Mesodermal cell (in vitro differentiated cells): ENCODE measurements at regions not wholly inside any gene's neighbourhood (a gene's known extent, or its start where the extent isn't known, plus 50 kb on each side); places are given as distances from the start of the nearest gene placed in this dataset.
"Not testable (repeated sequence)": the region's sequence is repeated elsewhere in the genome, so short reads cannot be mapped to it uniquely, and the experiment has no call there.

Source experiments
- H3K27ac ChIP-seq: 2 replicates; pipeline ENCODE4 v1.7.0; 2013; ENCODE audit warnings: mild to moderate bottlenecking, low read depth, low read length, moderate library complexity; ENCODE audit not compliant: severe bottlenecking
- H3K36me3 ChIP-seq: 2 replicates; pipeline ENCODE4 v1.7.1; 2013; ENCODE audit warnings: mild to moderate bottlenecking, low read length, moderate library complexity; ENCODE audit not compliant: control insufficient read depth, insufficient read depth
- H3K4me1 ChIP-seq: one replicate; pipeline ENCODE4 v1.7.1; 2013; ENCODE audit warnings: mild to moderate bottlenecking, low read length; ENCODE audit not compliant: insufficient read depth, control insufficient read depth, poor library complexity, severe bottlenecking
- H3K4me3 ChIP-seq: 2 replicates; pipeline ENCODE4 v1.7.0; 2013; ENCODE audit warnings: low read length, control low read depth, mild to moderate bottlenecking; ENCODE audit not compliant: insufficient read depth, poor library complexity, severe bottlenecking; ENCODE audit errors: extremely low read depth
- H3K9me3 ChIP-seq: 2 replicates; pipeline ENCODE4 v1.7.1; 2013; ENCODE audit warnings: mild to moderate bottlenecking, low read length, moderate library complexity; ENCODE audit not compliant: control insufficient read depth
- WGBS, 2 experiments: methylation state at CpG; one replicate each; pipeline ENCODE4 v1.1.5; 2013; ENCODE audit warnings: missing lambda C conversion rate in 2 of 2; ENCODE audit not compliant: insufficient coverage in 2 of 2; 5-methylcytosine and 5-hydroxymethylcytosine counted together

DNA sequence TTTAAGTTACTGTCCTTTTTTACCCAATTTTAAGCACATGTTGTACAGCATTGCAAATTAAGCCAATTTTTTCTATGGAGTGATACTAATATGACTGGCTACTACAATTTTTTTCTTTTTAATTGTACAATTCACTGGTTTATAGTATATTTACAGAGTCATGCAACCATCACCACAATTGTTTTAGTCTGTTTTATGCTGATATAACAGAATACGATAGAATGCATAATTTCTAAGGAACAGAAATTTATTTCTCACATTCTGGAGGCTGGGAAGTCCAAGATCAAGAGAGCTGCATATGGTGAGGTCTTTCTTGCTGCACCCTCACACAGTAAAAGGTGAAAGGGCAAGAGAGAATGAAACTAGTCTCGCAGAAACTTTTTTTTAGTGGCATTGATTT is 125.3 kb downstream of the GLUD2 start:
- Histone ChIP-seq H3K36me3 (no peaks in the 10 kb centered on the region), H3K4me1 (no peaks in the 10 kb centered on the region), H3K4me3 (no peak overlapping the region), H3K27ac (no peak overlapping the region), H3K9me3 (no peaks in the 10 kb centered on the region)
- WGBS, 2 experiments, result no CpG with 5 or more reads among the region's 2 CpGs

DNA sequence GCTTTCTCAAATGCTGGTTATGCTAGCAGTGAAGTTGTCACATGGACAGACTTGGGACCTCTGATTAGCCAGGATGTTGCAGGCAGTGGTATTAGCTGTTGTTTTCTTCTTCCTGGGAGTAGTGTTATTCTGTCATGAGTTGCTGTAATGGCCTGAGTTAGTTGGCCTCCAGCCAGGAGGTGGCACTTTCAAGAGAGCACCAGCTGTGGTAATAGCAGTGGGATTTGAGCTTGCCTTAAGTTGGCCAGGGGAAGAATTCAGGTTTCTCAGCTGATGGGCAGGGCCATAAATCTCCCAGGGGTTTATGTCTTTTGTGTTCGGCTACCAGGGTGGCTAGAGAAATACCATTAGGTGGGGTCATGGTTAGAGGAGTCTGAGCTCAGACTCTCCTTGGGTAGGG is 132.6 kb downstream of the GLUD2 start:
- Histone ChIP-seq H3K27ac (no peak overlapping the region), H3K4me1 (no peaks in the 10 kb centered on the region)
- WGBS, 2 experiments, result no CpG with 5 or more reads among the region's 1 CpG

DNA sequence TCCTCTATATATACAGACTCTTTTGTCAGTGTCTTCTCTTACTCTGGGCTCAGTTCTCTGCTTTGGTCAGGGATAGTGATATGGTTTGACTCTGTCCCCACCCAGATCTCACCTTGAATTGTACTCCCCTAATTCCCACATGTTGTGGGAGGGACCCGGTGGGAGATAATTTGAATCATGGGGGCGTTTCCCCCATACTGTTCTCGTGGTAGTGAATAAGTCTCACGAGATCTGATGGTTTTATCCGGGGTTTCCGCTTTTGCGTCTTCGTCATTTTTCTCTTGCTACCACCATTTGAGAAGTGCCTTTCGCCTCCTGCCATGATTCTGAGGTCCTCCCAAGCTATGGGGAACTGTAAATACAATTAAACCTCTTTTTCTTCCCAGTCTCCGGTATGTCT is 144.4 kb downstream of the GLUD2 start:
- Histone ChIP-seq H3K27ac (no peak overlapping the region), H3K4me3 (no peak overlapping the region), H3K36me3 (no peaks in the 10 kb centered on the region), H3K9me3 (no peaks in the 10 kb centered on the region), H3K4me1 (no peaks in the 10 kb centered on the region)
- 95 to 100% methylated on average over 4 to 7 of the region's 10 CpGs for WGBS, 2 experiments

More for the DNA sequence above, 132.6 kb downstream of the GLUD2 start:
- Histone ChIP-seq H3K36me3 (no peaks in the 10 kb centered on the region), H3K9me3 (no peaks in the 10 kb centered on the region), H3K4me3 (no peak overlapping the region)

DNA sequence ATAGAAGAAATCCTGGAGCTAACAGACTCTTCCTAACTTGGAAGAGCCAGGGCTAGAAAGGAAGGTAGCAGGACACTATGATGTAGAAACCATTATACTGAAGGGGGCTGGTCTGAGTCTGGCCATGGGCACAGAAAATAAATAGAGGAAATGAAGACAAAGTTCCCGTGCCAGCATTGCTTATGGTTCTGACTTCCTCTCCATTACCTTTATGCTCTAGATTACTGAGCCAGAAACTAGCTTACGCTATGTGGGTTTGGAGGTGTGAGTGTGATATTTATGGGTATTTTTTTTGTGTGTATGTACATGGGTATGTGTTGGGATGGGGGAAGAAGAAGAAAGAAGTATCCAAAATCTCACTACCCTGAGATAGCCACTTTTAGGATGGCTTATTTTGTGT is 148.3 kb downstream of the GLUD2 start:
- H3K4me3 ChIP-seq, result no peak overlapping the region
- WGBS, 2 experiments, result no CpG with 5 or more reads among the region's 2 CpGs
- H3K4me1 ChIP-seq, result no peaks in the 10 kb centered on the region

DNA sequence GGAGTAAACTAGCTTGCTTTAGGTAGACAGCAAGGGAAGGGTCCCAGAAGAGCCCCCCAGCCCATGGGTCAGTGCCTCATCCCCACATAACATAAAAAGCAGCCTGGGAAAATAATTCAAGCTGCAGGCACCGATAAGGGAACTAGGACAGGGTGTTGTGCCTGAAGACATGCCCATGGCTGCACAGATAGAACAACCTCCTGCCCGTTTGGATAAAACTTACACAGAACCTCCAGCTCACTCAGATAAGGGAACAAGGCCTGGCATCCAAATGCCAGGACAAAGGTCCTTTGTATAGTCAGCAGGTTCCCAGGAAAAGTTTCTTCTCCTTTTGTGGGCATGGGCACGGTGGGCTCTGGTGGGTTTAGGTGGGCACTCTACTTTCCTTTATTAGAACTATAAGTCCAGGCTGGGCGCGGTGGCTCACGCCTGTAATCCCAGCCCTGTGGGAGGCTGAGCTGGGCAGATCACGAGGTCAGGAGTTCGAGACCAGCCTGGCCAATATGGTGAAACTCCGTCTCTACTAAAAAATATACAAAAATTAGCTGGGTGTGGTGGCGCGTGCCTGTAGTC is 149.5 kb downstream of the GLUD2 start:
- WGBS, 2 experiments, result 90 to 100% methylated on average over 1 to 2 of the region's 11 CpGs
- not testable (repeated sequence) for H3K4me3 ChIP-seq, H3K36me3 ChIP-seq, H3K9me3 ChIP-seq, H3K27ac ChIP-seq, H3K4me1 ChIP-seq

More for the DNA sequence above, 148.3 kb downstream of the GLUD2 start:
- H3K36me3 ChIP-seq, result no peaks in the 10 kb centered on the region
- H3K9me3 ChIP-seq, result no peaks in the 10 kb centered on the region
- no peak overlapping the region for H3K27ac ChIP-seq

DNA sequence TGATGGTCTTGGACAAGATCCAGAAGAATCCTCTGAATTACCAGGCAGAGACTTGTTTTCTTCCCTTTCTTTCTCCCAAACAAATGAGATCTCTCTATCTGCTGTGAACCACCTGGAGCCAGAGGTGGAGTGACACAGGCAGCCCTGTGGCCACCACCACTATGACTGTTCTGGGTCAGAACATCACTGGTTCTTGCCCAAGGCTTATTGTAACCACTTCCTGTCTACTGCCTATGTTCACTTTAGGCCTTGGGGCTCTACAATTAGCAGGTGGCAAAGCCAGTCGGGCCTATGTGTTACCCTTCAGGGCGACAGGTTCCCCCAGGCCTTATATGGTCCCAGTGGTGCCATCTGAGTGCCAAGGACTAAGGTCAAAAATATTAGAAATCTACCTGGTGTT is 161.2 kb downstream of the GLUD2 start:
- Histone ChIP-seq H3K4me1 (no peaks in the 10 kb centered on the region), H3K9me3 (no peaks in the 10 kb centered on the region), H3K4me3 (no peak overlapping the region), H3K27ac (no peak overlapping the region), H3K36me3 (no peaks in the 10 kb centered on the region)
- no CpG with 5 or more reads among the region's 2 CpGs for WGBS, 2 experiments

DNA sequence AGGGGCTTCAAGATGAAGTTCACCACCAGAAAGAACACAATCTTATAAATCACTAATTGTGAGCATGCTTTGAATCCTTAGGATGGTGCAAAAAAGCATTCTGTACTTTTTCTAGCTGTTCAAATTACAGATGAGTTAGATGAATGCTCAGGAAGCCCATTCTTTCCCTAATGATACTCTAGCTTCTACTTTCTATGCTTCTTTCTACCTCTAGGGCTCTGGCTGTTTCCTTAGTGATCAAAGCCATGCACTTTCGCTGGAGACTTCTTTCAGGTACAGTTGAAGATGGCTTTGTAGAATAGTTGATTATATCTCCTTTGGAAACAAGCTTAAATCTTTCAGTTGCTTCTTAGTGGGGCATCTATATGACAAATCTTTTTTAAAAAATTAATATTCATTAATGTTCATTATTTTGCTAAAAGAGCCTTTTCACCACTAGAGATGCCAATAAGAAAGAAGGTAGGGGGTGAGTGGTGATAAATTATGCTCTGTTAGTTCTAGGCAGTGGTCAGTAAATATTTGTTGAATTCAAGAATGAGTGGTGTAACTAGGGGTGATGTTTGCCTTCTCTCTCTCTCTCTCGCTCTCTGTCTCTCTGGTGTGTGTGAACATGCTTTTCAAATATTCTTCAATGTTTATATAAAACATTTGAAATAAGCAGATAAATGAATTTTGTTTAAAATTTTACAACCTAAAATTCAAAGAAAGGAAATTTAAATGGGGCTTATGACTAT is 169.4 kb downstream of the GLUD2 start:
- no peak overlapping the region for H3K4me3 ChIP-seq
- no peaks in the 10 kb centered on the region for H3K9me3 ChIP-seq
- H3K36me3 ChIP-seq, result no peaks in the 10 kb centered on the region
- no peaks in the 10 kb centered on the region for H3K4me1 ChIP-seq
- WGBS, 2 experiments, result no CpG with 5 or more reads among the region's 2 CpGs
- no peak overlapping the region for H3K27ac ChIP-seq

DNA sequence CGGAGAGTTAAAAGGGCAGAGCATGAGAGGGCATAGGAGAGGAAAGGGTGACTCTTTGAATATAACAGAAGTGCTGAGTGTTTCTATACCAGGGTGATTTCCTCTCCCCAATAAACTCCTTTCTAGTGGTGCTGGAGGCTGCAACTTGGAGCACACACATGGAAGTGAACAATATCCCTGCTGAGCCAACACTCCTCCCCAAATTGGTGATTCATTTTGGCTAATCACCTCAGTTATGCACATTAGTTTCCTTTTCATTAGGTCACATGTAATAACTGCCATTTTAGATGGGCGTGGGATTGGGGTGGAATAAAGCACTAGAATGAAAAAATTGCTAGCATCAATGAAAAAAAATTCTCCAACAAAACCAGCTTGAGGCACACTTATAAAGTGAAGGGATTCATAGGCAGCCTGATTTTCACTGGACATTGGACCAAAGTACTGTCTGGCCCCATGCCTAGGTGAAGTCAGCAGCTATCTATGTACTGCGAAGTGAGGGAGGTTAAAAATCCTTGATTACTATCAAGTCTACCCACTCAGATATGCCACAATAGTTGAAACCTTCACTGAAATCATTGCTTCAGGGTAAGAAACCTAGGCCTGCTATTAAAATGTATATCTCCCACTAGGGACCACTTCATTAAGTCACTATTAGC is 174.0 kb downstream of the GLUD2 start:
- H3K9me3 ChIP-seq, result no peaks in the 10 kb centered on the region
- H3K27ac ChIP-seq, result no peak overlapping the region
- no peaks in the 10 kb centered on the region for H3K4me1 ChIP-seq
- H3K4me3 ChIP-seq, result no peak overlapping the region
- WGBS, 2 experiments, result no CpG with 5 or more reads among the region's 3 CpGs
- H3K36me3 ChIP-seq, result no peaks in the 10 kb centered on the region

DNA sequence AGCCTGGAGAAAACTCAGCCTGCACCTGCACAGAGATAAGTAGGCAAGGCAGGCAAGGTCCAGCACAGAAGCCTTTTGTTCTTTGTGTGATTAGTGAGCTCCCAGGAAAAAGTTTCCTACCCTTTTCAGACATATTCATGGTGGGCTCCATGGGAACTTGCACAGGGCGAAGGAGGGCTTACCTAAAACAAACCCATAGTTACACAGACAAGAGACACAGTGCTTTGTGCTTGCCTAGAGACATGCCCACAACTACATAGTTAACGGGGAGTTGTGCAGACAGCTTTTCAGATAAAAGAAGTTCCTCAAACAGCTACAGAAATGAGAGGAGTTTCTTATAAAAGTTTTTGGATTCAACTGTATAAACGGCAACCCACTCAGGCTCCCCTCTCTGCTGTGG is 180.5 kb downstream of the GLUD2 start:
- Histone ChIP-seq H3K4me1 (no peaks in the 10 kb centered on the region), H3K4me3 (no peak overlapping the region), H3K27ac (no peak overlapping the region), H3K9me3 (no peaks in the 10 kb centered on the region), H3K36me3 (no peaks in the 10 kb centered on the region)
- WGBS, 2 experiments, result no CpG with 5 or more reads among the region's 3 CpGs

DNA sequence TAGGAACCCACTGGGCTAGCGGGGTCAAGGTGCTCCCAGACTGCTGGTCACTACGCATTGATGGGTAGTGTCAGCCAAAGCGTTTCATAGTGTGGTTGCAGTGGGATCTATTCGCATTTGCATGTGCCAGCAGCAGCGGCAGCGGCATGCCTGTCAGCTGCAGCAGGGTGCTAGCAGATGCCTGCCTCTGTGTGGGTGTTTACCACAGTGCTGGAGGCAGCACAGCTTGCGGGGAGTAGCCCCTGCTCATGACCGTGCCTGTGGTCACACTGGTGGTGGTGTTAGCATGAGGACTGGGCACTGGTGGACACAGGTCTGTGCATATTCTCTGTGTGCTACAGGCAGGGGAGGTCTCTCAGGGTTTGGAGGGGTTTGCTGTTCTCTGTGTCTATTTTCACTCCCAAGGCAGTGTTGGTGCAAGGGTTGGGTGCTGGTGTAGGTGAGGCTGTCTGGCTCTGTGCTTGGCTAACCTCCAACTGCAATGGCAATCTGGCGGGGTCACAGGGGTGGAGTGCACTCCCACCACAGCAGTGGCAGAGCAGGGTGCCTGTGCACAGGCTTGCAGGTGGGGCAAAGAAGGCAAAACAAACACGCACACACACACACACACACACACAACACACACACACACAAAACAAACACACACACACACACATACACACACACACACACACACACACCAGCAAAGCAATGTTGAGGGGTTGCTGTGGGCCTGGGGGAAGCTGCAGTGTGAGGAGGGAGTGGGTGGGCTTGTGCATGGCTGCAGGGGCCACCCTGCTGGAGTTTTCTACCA is 184.4 kb downstream of the GLUD2 start:
- no peaks in the 10 kb centered on the region for H3K4me1 ChIP-seq
- no peaks in the 10 kb centered on the region for H3K9me3 ChIP-seq
- WGBS, 2 experiments, result 62 to 83% methylated on average over 2 to 5 of the region's 10 CpGs
- H3K4me3 ChIP-seq, result no peak overlapping the region
- no peaks in the 10 kb centered on the region for H3K36me3 ChIP-seq
- H3K27ac ChIP-seq, result no peak overlapping the region
